Astrocyte (in vitro differentiated cells and primary cell): ENCODE measurements at regions not wholly inside any gene's neighbourhood (a gene's known extent, or its start where the extent isn't known, plus 50 kb on each side); places are given as distances from the start of the nearest gene placed in this dataset.

Experiments used
- DNase-seq: peaks from one replicate; pipeline ENCODE4 v3.0.0-alpha.2; 2010; ENCODE audit warnings: low read depth
- FAIRE-seq: peaks from 2 replicates; lab custom pipeline; 2011; peaks lifted over from hg19 to GRCh38; lab: Jason Lieb, UNC
- H2AFZ ChIP-seq: 2 replicates; pipeline ENCODE4 v1.6.0; 2012; ENCODE audit warnings: low read depth, low read length, inconsistent platforms
- H3K27ac ChIP-seq: 2 replicates; pipeline ENCODE4 v1.5.1; 2011; ENCODE audit warnings: low read depth, low read length, inconsistent platforms
- H3K27me3 ChIP-seq: 2 replicates; pipeline ENCODE4 v1.6.0; 2011; ENCODE audit warnings: low read length, inconsistent platforms; ENCODE audit not compliant: insufficient read depth
- H3K36me3 ChIP-seq: 2 replicates; pipeline ENCODE4 v1.5.1; 2011; ENCODE audit warnings: low read length, inconsistent platforms; ENCODE audit not compliant: insufficient read depth
- H3K4me1 ChIP-seq: 2 replicates; pipeline ENCODE4 v1.5.1; 2011; ENCODE audit warnings: low read length, inconsistent platforms; ENCODE audit not compliant: insufficient read depth
- H3K4me2 ChIP-seq: 2 replicates; pipeline ENCODE4 v1.6.0; 2012; ENCODE audit warnings: low read length, inconsistent platforms
- H3K4me3 ChIP-seq: 2 replicates; pipeline ENCODE4 v1.5.1; 2011; ENCODE audit warnings: low read depth, mild to moderate bottlenecking, low read length, inconsistent platforms; ENCODE audit not compliant: insufficient read depth
- H3K79me2 ChIP-seq: 2 replicates; pipeline ENCODE4 v1.6.0; 2012; ENCODE audit warnings: mild to moderate bottlenecking, low read length, inconsistent platforms; ENCODE audit not compliant: insufficient read depth
- H3K9ac ChIP-seq: 2 replicates; pipeline ENCODE4 v1.6.0; 2012; ENCODE audit warnings: mild to moderate bottlenecking, low read length, inconsistent platforms
- H3K9me3 ChIP-seq: 2 replicates; pipeline ENCODE4 v1.5.1; 2012; ENCODE audit warnings: low read depth, mild to moderate bottlenecking, low read length, inconsistent platforms; ENCODE audit not compliant: insufficient read depth
- H4K20me1 ChIP-seq: 2 replicates; pipeline ENCODE4 v1.6.0; 2012; ENCODE audit warnings: low read length, inconsistent platforms; ENCODE audit not compliant: insufficient read depth
- H3K27ac Mint-ChIP-seq: one replicate; pipeline ENCODE4 v1.8.0; 2021; ENCODE audit warnings: mild to moderate bottlenecking, mixed read lengths; ENCODE audit not compliant: unreplicated experiment
- H3K27me3 Mint-ChIP-seq: one replicate; pipeline ENCODE4 v1.8.0; 2021; ENCODE audit warnings: low read depth, mixed read lengths; ENCODE audit not compliant: unreplicated experiment
- H3K36me3 Mint-ChIP-seq: one replicate; pipeline ENCODE4 v1.8.0; 2021; ENCODE audit warnings: low read depth, mixed read lengths; ENCODE audit not compliant: unreplicated experiment
- H3K4me1 Mint-ChIP-seq: one replicate; pipeline ENCODE4 v1.8.0; 2021; ENCODE audit warnings: low read depth, mixed read lengths; ENCODE audit not compliant: unreplicated experiment
- H3K4me3 Mint-ChIP-seq: one replicate; pipeline ENCODE4 v1.8.0; 2021; ENCODE audit warnings: mild to moderate bottlenecking, moderate library complexity, mixed read lengths; ENCODE audit not compliant: unreplicated experiment
- H3K9me3 Mint-ChIP-seq: one replicate; pipeline ENCODE4 v1.8.0; 2021; ENCODE audit warnings: mild to moderate bottlenecking, mixed read lengths; ENCODE audit not compliant: unreplicated experiment
- CTCF ChIP-seq: IDR thresholded peaks from 2 replicates; pipeline ENCODE4 v1.5.1; 2011; ENCODE audit warnings: low read depth, mild to moderate bottlenecking, inconsistent platforms, low read length, moderate library complexity; ENCODE audit not compliant: insufficient read depth
- EZH2 ChIP-seq: IDR thresholded peaks from 2 replicates; pipeline ENCODE4 v1.6.1; 2012; ENCODE audit warnings: mild to moderate bottlenecking, low read length, inconsistent platforms; ENCODE audit not compliant: insufficient read depth

- no peak overlapping the region for H3K27ac Mint-ChIP-seq
- Histone ChIP-seq H3K36me3 (no peaks in the 10 kb centered on the region), H4K20me1 (no peaks in the 10 kb centered on the region), H3K27me3 (no peaks in the 10 kb centered on the region), H3K9me3 (no peaks in the 10 kb centered on the region), H3K4me2 (no peak overlapping the region), H3K9ac (no peak overlapping the region), H3K79me2 (no peaks in the 10 kb centered on the region), H3K27ac (no peak overlapping the region), H2AFZ (no peak overlapping the region), H3K4me3 (no peak overlapping the region), H3K4me1 (no peaks in the 10 kb centered on the region)
- no peak overlapping the region for H3K4me3 Mint-ChIP-seq
- peaks cover 3% of the 10 kb centered on the region for H3K27me3 Mint-ChIP-seq
- no peak for DNase-seq
- H3K4me1 Mint-ChIP-seq: no peaks in the 10 kb centered on the region
- no peak for FAIRE-seq
- H3K36me3 Mint-ChIP-seq: no peaks in the 10 kb centered on the region
- TF ChIP-seq CTCF: no peak
- peaks cover 8% of the 10 kb centered on the region for H3K9me3 Mint-ChIP-seq
These were observed 158.5 kb downstream of the ID4 start for GRCh38 chr6:19995575-19996257.

- no peak for DNase-seq
- FAIRE-seq: no peak
- Histone ChIP-seq H3K4me1 (no peaks in the 10 kb centered on the region), H3K9ac (no peak overlapping the region), H3K27me3 (no peaks in the 10 kb centered on the region), H3K9me3 (no peaks in the 10 kb centered on the region), H3K36me3 (no peaks in the 10 kb centered on the region), H4K20me1 (no peaks in the 10 kb centered on the region), H3K27ac (no peak overlapping the region), H3K4me3 (no peak overlapping the region), H2AFZ (no peak overlapping the region), H3K4me2 (no peak overlapping the region), H3K79me2 (no peaks in the 10 kb centered on the region)
- Mint-ChIP-seq H3K36me3 (no peaks in the 10 kb centered on the region), H3K9me3 (peaks cover 8% of the 10 kb centered on the region), H3K27ac (no peak overlapping the region), H3K4me1 (no peaks in the 10 kb centered on the region), H3K4me3 (no peak overlapping the region), H3K27me3 (peaks cover 3% of the 10 kb centered on the region)
- TF ChIP-seq EZH2: no peak
- TF ChIP-seq CTCF: no peak
These were observed 159.9 kb downstream of the ID4 start for GRCh38 chr6:19997104-19997503.

- Mint-ChIP-seq H3K4me1 (no peaks in the 10 kb centered on the region), H3K27ac (no peak overlapping the region), H3K9me3 (peaks cover 8% of the 10 kb centered on the region), H3K36me3 (no peaks in the 10 kb centered on the region), H3K27me3 (peaks cover 3% of the 10 kb centered on the region), H3K4me3 (no peak overlapping the region)
- no peaks in the 10 kb centered on the region for H3K4me1 ChIP-seq
- no peaks in the 10 kb centered on the region for H3K9me3 ChIP-seq
- H3K36me3 ChIP-seq: no peaks in the 10 kb centered on the region
- FAIRE-seq (no peak), DNase-seq (no peak)
- H3K27me3 ChIP-seq: no peaks in the 10 kb centered on the region
- H3K27ac ChIP-seq: no peak overlapping the region
- no peaks in the 10 kb centered on the region for H4K20me1 ChIP-seq
- H3K4me2 ChIP-seq: no peak overlapping the region
- no peak overlapping the region for H3K9ac ChIP-seq
- H3K4me3 ChIP-seq: no peak overlapping the region
- no peaks in the 10 kb centered on the region for H3K79me2 ChIP-seq
- no peak for TF ChIP-seq CTCF
- no peak for TF ChIP-seq EZH2
- H2AFZ ChIP-seq: no peak overlapping the region
These were observed 161.4 kb downstream of the ID4 start for GRCh38 chr6:19998541-19998940.
